ENCODE measurements at regions not wholly inside any gene's neighbourhood (a gene's known extent, or its start where the extent isn't known, plus 50 kb on each side); places are given as distances from the start of the nearest gene placed in this dataset.
A peak's percentile ranks its signal among the peaks of the same experiment; 100 is the strongest.
"Not testable (repeated sequence)": the region's sequence is repeated elsewhere in the genome, so short reads cannot be mapped to it uniquely, and the experiment has no call there.

GRCh38 chrX:41009850-41010846 lies 75.1 kb upstream of the USP9X start:
- peak; percentile 46 for DNase-seq

GRCh38 chrX:41014776-41015360 lies 70.4 kb upstream of the USP9X start:
- DNase-seq: no peak

- DNase-seq: not testable (repeated sequence)
These were observed 67.5 kb upstream of the USP9X start for GRCh38 chrX:41017785-41018184.

DNA sequence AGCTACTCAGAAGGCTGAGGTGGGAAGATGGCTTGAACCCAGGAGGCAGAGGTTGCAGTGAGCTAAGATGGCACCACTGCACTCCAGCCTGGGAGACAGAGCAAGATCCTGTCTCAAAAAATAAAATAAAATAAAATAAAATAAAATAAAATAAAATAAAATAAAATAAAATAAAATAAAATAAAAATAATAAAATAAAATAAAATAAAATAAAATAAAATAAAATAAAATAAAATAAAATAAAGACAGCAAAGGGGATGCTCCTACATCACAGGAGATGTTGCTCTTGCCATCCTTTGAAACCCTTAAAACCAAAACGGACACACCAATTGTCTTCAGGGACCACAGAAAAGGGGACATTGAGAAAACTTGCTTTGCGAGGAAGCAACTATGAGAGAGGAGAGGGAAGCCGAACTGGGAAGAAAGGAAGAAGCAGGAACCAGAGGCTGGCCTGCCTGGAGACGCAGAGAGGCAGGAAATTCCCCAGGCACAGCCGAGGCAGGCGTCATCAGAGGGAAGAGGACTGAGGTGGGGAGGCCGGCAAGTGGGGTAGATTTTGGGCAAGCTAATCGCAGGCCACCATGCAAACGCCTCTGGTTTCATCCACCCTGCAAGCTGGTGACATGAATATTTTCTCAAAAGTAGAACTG lies 66.7 kb upstream of the USP9X start:
- DNase-seq: not testable (repeated sequence)

GRCh38 chrX:41019041-41019392 lies 66.2 kb upstream of the USP9X start:
- no peak for DNase-seq

- DNase-seq: no peak
These were observed 62.7 kb upstream of the USP9X start for GRCh38 chrX:41022566-41022965.

GRCh38 chrX:41023098-41023497 lies 62.1 kb upstream of the USP9X start:
- DNase-seq: no peak

GRCh38 chrX:41024335-41024734 lies 60.9 kb upstream of the USP9X start:
- not testable (repeated sequence) for DNase-seq

DNA sequence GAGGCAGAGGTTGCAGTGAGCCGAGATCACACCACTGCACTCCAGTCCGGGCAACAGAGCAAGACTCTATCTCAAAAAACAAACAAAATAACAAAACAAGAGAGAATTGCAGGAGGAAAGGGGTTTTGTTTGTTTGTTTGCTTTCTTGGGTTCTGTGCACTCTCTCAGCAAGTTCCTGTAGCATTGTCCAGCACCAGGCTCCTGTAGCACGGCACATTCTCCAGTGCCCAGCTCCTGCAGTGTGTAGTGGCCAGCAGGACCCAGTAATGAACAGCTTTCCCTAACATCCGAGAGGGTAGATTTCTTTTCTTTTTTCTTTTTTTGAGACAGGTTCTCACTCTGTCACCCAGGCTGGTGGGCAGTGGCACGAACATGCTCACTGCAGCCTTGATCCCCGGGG lies 60.5 kb upstream of the USP9X start:
- no peak for DNase-seq

DNA sequence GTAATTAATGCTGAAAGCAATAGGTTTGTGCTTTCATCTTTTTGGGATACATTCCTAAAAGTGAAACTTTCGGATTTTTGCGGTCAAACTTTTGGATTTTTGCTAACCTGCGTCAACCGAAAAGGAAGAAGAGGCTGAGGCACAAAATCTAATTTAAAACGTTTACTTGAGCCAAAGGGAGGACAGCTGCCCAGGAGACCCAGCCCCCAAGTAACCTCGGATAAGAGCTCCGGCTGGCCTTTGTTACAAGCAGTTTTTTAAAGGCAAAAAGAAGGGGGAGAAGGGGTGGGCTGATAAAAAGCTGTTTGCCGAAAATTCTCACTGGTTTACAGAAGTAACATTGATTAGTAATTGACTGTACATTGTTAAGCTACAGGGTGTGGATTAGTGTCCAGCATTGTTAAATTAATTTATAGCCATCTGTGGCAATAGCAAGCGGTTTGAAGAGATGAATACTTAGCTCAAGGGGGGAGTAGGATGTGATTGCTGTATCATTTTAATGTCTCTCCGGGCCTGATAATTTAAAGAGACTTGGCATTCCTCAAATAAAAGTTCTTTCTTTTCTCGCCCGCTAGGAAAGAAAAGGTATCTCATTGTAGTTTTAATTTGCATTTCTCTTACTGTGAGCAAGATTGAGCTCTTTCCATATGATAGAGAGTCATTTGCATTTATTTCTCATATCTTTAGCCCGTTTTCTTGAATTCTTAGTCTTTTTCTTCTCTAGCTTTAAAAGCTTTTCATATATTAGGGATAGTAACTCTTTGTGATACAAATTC lies 59.1 kb upstream of the USP9X start:
- no peak for DNase-seq

DNA sequence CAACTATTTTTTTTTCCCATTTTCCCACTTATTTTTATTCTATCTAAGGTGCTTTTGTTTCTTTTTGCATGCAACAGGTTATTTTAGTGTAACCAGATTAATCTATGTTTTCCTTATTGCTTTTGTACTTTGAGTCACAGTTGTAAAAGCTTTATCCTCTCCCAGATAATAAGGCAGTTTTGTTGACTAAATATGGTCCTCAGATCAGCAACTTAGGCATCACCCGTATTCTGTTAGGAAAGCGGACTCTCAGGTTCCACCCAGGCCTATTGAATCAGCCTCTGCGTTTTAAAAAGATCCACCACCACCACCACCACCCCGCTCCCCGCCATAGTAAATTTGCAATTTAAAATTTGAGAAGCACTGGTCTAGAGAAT lies 58.6 kb upstream of the USP9X start:
- no peak for DNase-seq

- DNase-seq: no peak
These were observed 55.9 kb upstream of the USP9X start for GRCh38 chrX:41029332-41029731.

DNA sequence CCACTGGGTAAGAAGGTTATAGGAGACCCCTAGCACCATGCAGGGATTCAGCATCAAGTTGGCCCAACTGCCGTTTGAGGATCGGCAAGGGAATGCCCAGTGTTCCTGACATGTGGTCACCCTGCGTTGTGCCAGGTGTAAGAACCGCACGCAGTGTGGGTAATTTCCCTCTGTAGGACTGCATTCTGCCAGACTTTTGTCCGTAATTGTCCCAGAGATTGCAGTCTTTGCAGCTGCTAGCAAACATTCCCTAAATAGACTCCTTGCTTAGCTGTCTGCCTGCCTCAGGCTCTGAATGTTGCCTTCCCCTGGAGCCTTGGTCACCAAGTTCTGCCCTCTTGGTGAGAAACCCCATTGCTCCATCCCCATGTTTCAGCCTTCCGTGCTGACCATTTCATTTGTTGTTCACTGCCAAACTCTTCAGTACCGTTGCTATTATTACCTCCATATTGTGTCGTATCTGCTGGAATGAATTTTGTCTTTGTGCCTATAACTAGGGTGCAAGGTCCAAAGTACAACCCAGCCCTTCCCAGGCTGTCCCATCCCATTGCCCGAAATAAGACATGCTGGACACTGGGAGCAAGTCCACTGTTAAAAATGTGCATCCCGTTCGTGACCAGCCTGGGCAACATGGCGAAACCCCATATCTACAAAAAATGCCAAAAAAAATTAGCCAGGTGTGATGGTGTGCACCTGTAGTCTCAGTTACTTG lies 53.8 kb upstream of the USP9X start:
- no peak for DNase-seq

- DNase-seq: no peak
These were observed 51.9 kb upstream of the USP9X start for GRCh38 chrX:41033299-41033698.

GRCh38 chrX:41034902-41035301 lies 50.3 kb upstream of the USP9X start:
- DNase-seq: not testable (repeated sequence)
